Transverse colon (tissue), 4 donors: ENCODE measurements at regions not wholly inside any gene's neighbourhood (a gene's known extent, or its start where the extent isn't known, plus 50 kb on each side); places are given as distances from the start of the nearest gene placed in this dataset.
"Not testable (repeated sequence)": the region's sequence is repeated elsewhere in the genome, so short reads cannot be mapped to it uniquely, and the experiment has no call there.

ENCODE experiments used
- DNase-seq: peaks from one replicate; pipeline ENCODE4 v3.0.0-alpha.2; 2019
- H3K27ac ChIP-seq, 4 donors: fragments of 200-600 bp; sonication (generic); 2 replicates each; pipeline ENCODE4 v1.5.1; 2016 to 2018; ENCODE audit warnings: inconsistent platforms in 4 of 4
- H3K27me3 ChIP-seq: fragments of 200-600 bp; sonication (generic); 2 replicates; pipeline ENCODE4 v1.5.1; 2017; ENCODE audit warnings: inconsistent platforms
- H3K36me3 ChIP-seq, 4 donors: fragments of 200-600 bp; sonication (generic); 2 replicates each; pipeline ENCODE4 v1.5.1; 2017 to 2019; ENCODE audit warnings: inconsistent platforms in 4 of 4
- H3K4me1 ChIP-seq, 4 donors: fragments of 200-600 bp; sonication (generic); 2 replicates each; pipeline ENCODE4 v1.5.1; 2017 to 2020; ENCODE audit warnings: inconsistent platforms in 4 of 4
- H3K4me3 ChIP-seq, 4 donors: fragments of 200-600 bp; sonication (generic); 1 replicate in 1 of 4; 2 replicates in 3 of 4; pipeline versions ENCODE4 v1.5.1 to v1.6.1; 2017 to 2019; ENCODE audit warnings: inconsistent platforms in 4 of 4
- H3K9me3 ChIP-seq, 2 donors: fragments of 200-600 bp; sonication (generic); 2 replicates each; pipeline ENCODE4 v1.5.1; 2017 to 2019; ENCODE audit warnings: inconsistent platforms in 2 of 2
- EP300 ChIP-seq: sonication (generic); formaldehyde crosslinking; IDR thresholded peaks from one replicate; pipeline ENCODE4 v1.6.1; 2017; ENCODE audit warnings: antibody characterized with exemption, low read depth
- POLR2A ChIP-seq: fragments of 450-650 bp; IDR thresholded peaks from one replicate; pipeline ENCODE4 v1.6.1; 2016; ENCODE audit warnings: antibody characterized with exemption, mild to moderate bottlenecking, moderate library complexity
- POLR2AphosphoS5 ChIP-seq, 3 donors: sonication (generic); formaldehyde crosslinking; IDR thresholded peaks; one replicate each; pipeline ENCODE4 v1.6.1; 2016; ENCODE audit warnings: antibody characterized with exemption in 3 of 3
- whole genome bisulfite sequencing, 2 donors: methylation state at CpG; one replicate each; pipeline ENCODE4 v1.1.5; 2018; ENCODE audit warnings: low coverage in 1 of 2; 5-methylcytosine and 5-hydroxymethylcytosine counted together
- in situ Hi-C, 4 donors: fragments of 200-750 bp; cut with MboI; loops; one replicate each; pipeline versions ENCODE4 v1.15.0 to v1.15.1; 2017; ENCODE audit warnings: low sequenced_read_pairs in 3 of 4, low pct_ligation_motif_present in 1 of 4, low pct_unique_long_range_greater_than_20kb in 1 of 4
- intact Hi-C: fragments of 100-400 bp; cut with DNase I; formaldehyde crosslinking; loops from one replicate; pipeline ENCODE4 v1.15.1; 2023; ENCODE audit warnings: low total_unique reads
- TF ChIP-seq, protein P1 (sequence below), 5 experiments: fragments of 200-600 bp in 3 of 5; fragments of 450-650 bp in 2 of 5; sonication (generic) in 3 of 5; IDR thresholded peaks; 1 replicate in 2 of 5; 2 replicates in 3 of 5; pipeline ENCODE4 v1.5.1; 2016 to 2017; ENCODE audit warnings: antibody characterized with exemption in 5 of 5, inconsistent platforms in 3 of 5, mild to moderate bottlenecking in 2 of 5, moderate library complexity in 1 of 5

DNA sequence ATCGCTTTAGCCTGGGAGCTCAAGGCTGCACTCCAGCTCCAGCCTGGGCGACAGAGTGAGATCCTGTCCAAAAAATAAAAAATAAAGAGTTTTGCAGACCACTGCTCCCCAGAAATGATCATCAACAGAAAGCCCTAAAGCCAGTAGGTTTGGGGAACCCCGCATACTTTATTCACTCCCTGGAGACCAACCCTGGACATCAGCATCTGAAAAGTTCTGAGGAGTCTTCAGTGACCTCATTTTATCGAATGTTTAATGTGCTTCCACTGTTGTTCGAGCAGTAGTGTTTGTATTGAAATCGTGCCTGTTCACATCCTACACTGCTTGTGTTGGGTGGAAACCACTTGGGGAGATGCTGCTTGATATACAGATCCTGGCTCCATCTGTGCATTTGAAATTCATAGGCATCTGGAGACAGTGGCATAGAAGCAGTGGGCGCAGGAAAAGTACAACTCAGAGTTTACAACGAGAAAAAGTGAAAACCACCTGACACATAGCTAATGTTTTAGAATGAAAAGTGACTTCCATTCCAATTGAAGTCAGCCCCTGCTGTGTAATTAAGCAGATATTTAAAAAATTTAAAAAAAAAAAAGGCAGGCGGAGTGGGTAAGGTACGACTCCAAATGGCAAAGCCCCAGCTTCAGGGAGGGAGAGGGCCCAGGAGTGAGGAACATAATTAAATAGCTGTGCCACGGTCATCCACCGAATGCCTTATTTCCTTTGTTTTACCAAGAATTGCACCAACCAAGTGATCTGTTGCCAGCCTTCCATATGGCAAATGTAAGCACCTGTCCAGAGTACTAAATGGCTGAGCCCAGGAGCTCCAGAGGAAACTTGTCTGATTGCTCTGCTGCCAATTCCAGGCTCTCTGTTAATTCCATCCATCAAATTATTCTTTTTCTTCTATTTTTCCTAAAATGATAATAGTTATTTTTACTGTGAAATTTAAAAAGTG lies 100.4 kb upstream of the NAA20 start:
- H3K9me3 ChIP-seq, result no peaks in the 10 kb centered on the region
- no peak for TF ChIP-seq POLR2AphosphoS5 (IDR thresholded peaks at IDR 0.05)
- TF ChIP-seq POLR2A, result no peak
- TF ChIP-seq, protein P1, sequence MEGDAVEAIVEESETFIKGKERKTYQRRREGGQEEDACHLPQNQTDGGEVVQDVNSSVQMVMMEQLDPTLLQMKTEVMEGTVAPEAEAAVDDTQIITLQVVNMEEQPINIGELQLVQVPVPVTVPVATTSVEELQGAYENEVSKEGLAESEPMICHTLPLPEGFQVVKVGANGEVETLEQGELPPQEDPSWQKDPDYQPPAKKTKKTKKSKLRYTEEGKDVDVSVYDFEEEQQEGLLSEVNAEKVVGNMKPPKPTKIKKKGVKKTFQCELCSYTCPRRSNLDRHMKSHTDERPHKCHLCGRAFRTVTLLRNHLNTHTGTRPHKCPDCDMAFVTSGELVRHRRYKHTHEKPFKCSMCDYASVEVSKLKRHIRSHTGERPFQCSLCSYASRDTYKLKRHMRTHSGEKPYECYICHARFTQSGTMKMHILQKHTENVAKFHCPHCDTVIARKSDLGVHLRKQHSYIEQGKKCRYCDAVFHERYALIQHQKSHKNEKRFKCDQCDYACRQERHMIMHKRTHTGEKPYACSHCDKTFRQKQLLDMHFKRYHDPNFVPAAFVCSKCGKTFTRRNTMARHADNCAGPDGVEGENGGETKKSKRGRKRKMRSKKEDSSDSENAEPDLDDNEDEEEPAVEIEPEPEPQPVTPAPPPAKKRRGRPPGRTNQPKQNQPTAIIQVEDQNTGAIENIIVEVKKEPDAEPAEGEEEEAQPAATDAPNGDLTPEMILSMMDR (IDR thresholded peaks at IDR 0.05), result no peak
- TF ChIP-seq EP300, result no peak
- DNase-seq, result no peak
- H3K36me3 ChIP-seq, result no peaks in the 10 kb centered on the region
- no peak overlapping the region for H3K27ac ChIP-seq
- peaks cover 0 to 20% (median 0%) of the 10 kb centered on the region in 4 donors for H3K4me1 ChIP-seq
- no peaks in the 10 kb centered on the region for H3K27me3 ChIP-seq
- intact Hi-C loops (no loop called here), in situ Hi-C loops (no loop called here)
- 88% methylated on average over 12 of the region's 12 CpGs for WGBS, 2 donors
- no peak overlapping the region for H3K4me3 ChIP-seq

DNA sequence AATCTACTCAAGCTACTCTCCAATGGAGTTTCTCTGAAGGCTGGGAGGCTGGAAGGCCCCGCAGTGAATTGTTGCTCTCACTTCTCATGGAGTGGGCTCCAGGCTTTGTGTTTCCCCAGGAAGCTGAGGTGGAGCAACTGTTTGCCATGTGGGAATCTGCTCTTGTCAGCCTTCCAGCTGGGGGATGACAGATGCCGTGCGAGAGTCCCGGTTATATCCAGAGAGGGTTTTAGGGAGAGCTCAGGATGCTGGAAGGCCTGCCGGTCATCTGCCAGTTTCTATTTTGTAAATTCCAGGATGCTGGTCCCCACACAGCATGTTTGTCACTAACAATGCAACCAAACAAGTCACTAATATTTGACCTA lies 98.2 kb upstream of the NAA20 start:
- peaks cover 0 to 20% (median 0%) of the 10 kb centered on the region in 4 donors for H3K4me1 ChIP-seq
- 65 to 71% methylated on average over 4 to 5 of the region's 5 CpGs for WGBS, 2 donors

DNA sequence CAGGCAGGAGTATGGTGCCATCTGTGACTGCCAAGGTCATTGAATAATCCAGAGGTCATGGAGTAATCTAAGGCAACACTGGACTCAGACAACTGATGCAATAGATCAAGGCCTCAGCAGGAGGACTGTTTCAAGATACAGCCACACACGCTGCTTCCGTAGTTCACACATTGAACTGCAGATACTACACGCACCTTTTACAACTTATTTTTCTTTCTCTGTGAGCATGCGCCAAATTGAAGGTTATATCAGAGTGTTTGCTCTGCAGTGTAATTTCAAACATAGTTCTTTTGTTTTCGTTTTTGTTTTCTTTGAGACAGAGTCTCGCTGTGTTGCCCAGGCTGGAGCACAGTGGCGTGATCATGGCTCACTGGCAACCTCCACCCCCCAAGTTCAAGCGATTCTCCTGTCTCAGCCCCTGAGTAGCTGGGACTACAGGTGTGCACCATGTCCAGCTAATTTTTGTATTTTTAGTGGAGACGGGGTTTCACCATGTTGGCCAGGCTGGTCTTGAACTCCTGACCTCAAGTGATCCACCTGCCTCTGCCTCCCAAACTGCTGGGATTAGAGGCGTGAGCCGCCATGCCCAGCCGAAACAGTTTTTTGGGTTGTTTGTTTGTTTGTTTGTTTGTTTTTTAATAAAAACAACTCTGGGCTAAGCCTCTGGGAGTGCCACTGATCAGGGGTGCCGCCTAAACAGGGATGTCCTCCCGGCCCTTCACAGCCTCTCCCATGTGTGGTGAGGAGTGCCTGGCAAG lies 96.6 kb upstream of the NAA20 start:
- no peak overlapping the region for H3K27ac ChIP-seq
- H3K36me3 ChIP-seq, result no peaks in the 10 kb centered on the region
- no peaks in the 10 kb centered on the region for H3K9me3 ChIP-seq
- WGBS, 2 donors, result 88% methylated on average over 14 of the region's 14 CpGs; no CpG with 5 or more reads in 1 of the 2 donors
- H3K4me3 ChIP-seq, result no peak overlapping the region
- peaks cover 0 to 16% (median 0%) of the 10 kb centered on the region in 4 donors for H3K4me1 ChIP-seq
- no peak for DNase-seq
- intact Hi-C loops, result no loop called here
- H3K27me3 ChIP-seq, result no peaks in the 10 kb centered on the region
- in situ Hi-C loops, result no loop called here
- TF ChIP-seq, protein P1 (IDR thresholded peaks at IDR 0.05), result no peak
- TF ChIP-seq POLR2A (no peak), POLR2AphosphoS5 (IDR thresholded peaks at IDR 0.05) (no peak), EP300 (no peak)

More for the DNA sequence above, 98.2 kb upstream of the NAA20 start:
- intact Hi-C loops, result no loop called here
- Histone ChIP-seq H3K36me3 (no peaks in the 10 kb centered on the region), H3K4me3 (no peak overlapping the region), H3K27ac (no peak overlapping the region), H3K27me3 (no peaks in the 10 kb centered on the region), H3K9me3 (no peaks in the 10 kb centered on the region)
- in situ Hi-C loops, result no loop called here
- TF ChIP-seq EP300 (no peak), POLR2A (no peak), POLR2AphosphoS5 (IDR thresholded peaks at IDR 0.05) (no peak)
- TF ChIP-seq, protein P1 (IDR thresholded peaks at IDR 0.05), result no peak
- DNase-seq, result no peak

DNA sequence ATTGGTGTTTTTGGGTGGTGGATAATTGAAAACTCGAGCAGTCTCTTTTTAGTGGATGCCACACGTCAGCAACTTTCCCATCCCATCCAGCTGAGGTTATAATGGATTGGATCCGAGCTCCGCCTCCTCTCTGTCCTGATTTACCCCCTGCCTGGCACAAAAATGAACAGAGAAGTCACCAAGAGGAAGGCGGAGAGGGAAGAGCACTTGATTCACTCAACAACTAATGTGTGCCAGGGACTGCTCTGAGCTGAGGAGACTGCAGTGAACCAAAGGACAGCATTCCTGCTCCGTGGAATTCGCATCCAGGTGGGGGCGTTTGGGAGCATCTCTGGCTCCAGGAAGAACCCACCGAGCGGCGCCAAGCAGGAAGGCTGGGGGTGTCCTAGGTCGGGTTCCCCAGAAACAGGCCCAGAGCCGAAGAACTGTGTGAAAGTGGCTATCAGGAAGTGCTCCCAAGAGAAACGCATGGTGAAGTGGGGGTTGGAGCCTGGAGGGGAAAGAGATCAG lies 95.8 kb upstream of the NAA20 start:
- 33 to 81% methylated on average over 5 to 14 of the region's 14 CpGs for WGBS, 2 donors
- Histone ChIP-seq H3K9me3 (no peaks in the 10 kb centered on the region), H3K36me3 (no peaks in the 10 kb centered on the region), H3K4me3 (no peak overlapping the region), H3K27ac (peak overlapping the region in 3 of 4 donors; percentile 9 to 48 (median 41)), H3K4me1 (peaks cover 0 to 14% (median 0%) of the 10 kb centered on the region in 4 donors), H3K27me3 (no peaks in the 10 kb centered on the region)
- intact Hi-C loops, result no loop called here
- TF ChIP-seq POLR2A (no peak), POLR2AphosphoS5 (IDR thresholded peaks at IDR 0.05) (no peak), EP300 (no peak)
- TF ChIP-seq, protein P1 (IDR thresholded peaks at IDR 0.05), result no peak
- DNase-seq, result no peak
- in situ Hi-C loops, result no loop called here

DNA sequence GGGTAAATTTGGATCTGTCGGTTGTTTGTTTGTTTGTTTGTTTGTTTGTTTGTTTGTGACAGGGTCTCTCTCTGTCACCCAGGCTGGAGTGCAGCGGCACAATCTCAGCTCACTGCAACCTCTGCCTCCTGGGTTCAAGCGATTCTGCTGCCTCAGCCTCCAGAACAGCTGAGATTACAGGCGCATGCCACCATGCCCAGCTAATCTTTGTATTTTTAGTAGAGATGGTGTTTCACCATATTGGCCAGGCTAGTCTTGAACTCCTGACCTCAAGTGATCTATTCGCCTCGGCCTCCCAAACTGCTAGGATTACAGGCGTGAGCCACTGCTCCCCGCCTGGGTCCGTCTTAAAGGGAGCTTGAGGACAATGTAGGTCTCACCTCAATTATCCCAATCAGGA lies 95.3 kb upstream of the NAA20 start:
- H3K9me3 ChIP-seq, in situ Hi-C loops, intact Hi-C loops, DNase-seq, H3K36me3 ChIP-seq, H3K27me3 ChIP-seq, H3K4me3 ChIP-seq: not testable (repeated sequence)
- Histone ChIP-seq H3K27ac (peak overlapping the region in 2 of 4 donors; percentile 41 to 48), H3K4me1 (peaks cover 0 to 13% (median 0%) of the 10 kb centered on the region in 4 donors)
- WGBS, 2 donors, result 87% methylated on average over 9 of the region's 9 CpGs; no CpG with 5 or more reads in 1 of the 2 donors
